GM21390 (cell line): ENCODE measurements at regions not wholly inside any gene's neighbourhood (a gene's known extent, or its start where the extent isn't known, plus 50 kb on each side); places are given as distances from the start of the nearest gene placed in this dataset.
"Not testable (repeated sequence)": the region's sequence is repeated elsewhere in the genome, so short reads cannot be mapped to it uniquely, and the experiment has no call there.

Experiments
- ATAC-seq: cut with Tn5 transposase; IDR thresholded peaks from one replicate; pipeline ENCODE4 v1.9.1; 2021; ENCODE audit not compliant: unreplicated experiment

GRCh38 chr11:88061111-88061510, 114.1 kb downstream of the RAB38 start:
- ATAC-seq: no peak

- no peak for ATAC-seq
Measured at GRCh38 chr11:88059326-88059725, 115.9 kb downstream of the RAB38 start.

GRCh38 chr11:88051396-88051795, 123.8 kb downstream of the RAB38 start:
- ATAC-seq: no peak

- no peak for ATAC-seq
Measured at GRCh38 chr11:88050247-88050646, 125.0 kb downstream of the RAB38 start.

GRCh38 chr11:88045288-88045687, 130.0 kb downstream of the RAB38 start:
- not testable (repeated sequence) for ATAC-seq

- not testable (repeated sequence) for ATAC-seq
Measured at GRCh38 chr11:88044658-88045057, 130.6 kb downstream of the RAB38 start.

- no peak for ATAC-seq
Measured at GRCh38 chr11:88043149-88043548, 132.1 kb downstream of the RAB38 start.

GRCh38 chr11:88042647-88043046, 132.6 kb downstream of the RAB38 start:
- no peak for ATAC-seq

GRCh38 chr11:88042238-88042637, 133.0 kb downstream of the RAB38 start:
- ATAC-seq: no peak

- no peak for ATAC-seq
Measured at GRCh38 chr11:88041679-88042078, 133.6 kb downstream of the RAB38 start.

GRCh38 chr11:88040148-88040496, 135.1 kb downstream of the RAB38 start:
- no peak for ATAC-seq

GRCh38 chr11:88039476-88040147, 135.6 kb downstream of the RAB38 start:
- ATAC-seq: no peak

- no peak for ATAC-seq
Measured at GRCh38 chr11:88038063-88038462, 137.2 kb downstream of the RAB38 start.

GRCh38 chr11:88036701-88037100, 138.5 kb downstream of the RAB38 start:
- ATAC-seq: no peak

GRCh38 chr11:88035271-88035670, 140.0 kb downstream of the RAB38 start:
- ATAC-seq: no peak

GRCh38 chr11:88017666-88018065, 157.6 kb downstream of the RAB38 start:
- no peak for ATAC-seq

GRCh38 chr11:88016392-88017170, 158.7 kb downstream of the RAB38 start:
- ATAC-seq: peak; percentile 87

GRCh38 chr11:88015170-88015569, 160.1 kb downstream of the RAB38 start:
- no peak for ATAC-seq

- ATAC-seq: no peak
Measured at GRCh38 chr11:88013508-88014065, 161.7 kb downstream of the RAB38 start.

GRCh38 chr11:88012456-88012855, 162.8 kb downstream of the RAB38 start:
- ATAC-seq: no peak

- no peak for ATAC-seq
Measured at GRCh38 chr11:87976009-87976408, 199.2 kb downstream of the RAB38 start.

GRCh38 chr11:87974797-87975196, 200.4 kb downstream of the RAB38 start:
- no peak for ATAC-seq
